GM19351 (cell line): ENCODE measurements at regions not wholly inside any gene's neighbourhood (a gene's known extent, or its start where the extent isn't known, plus 50 kb on each side); places are given as distances from the start of the nearest gene placed in this dataset.
A peak's percentile ranks its signal among the peaks of the same experiment; 100 is the strongest.
"Not testable (repeated sequence)": the region's sequence is repeated elsewhere in the genome, so short reads cannot be mapped to it uniquely, and the experiment has no call there.

ENCODE experiments used
- ATAC-seq: cut with Tn5 transposase; IDR thresholded peaks from one replicate; pipeline ENCODE4 v1.9.1; 2021; ENCODE audit warnings: mild to moderate bottlenecking, moderate library complexity; ENCODE audit not compliant: unreplicated experiment

- peak; percentile 44 for ATAC-seq
Observed at GRCh38 chr12:116687888-116688287, 50.0 kb downstream of the SPRING1 start.

- no peak for ATAC-seq
Observed at GRCh38 chr12:116684891-116685290, 53.0 kb downstream of the SPRING1 start.

DNA sequence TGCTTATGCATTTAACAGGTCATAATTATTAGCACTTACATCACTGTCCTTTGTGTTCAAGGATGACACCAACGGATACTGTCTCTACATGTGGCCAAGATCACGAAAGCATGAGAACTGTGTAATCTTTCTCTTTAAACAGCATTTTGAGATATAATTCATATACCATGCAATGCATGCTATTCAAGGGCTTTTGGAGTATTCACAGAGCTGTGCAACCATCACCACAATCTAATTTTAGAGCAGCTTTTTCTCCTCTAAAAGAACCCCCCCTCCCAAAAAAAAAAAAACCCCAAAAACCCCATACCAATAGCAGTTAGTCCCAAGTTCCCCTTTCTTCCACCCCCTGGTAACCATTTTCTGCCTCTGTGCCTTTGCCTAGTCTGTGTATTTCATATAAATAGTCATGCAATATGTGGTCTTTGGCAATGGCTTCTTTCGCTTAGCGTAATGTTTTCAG, 60.6 kb downstream of the SPRING1 start:
- ATAC-seq: peak; percentile 26

DNA sequence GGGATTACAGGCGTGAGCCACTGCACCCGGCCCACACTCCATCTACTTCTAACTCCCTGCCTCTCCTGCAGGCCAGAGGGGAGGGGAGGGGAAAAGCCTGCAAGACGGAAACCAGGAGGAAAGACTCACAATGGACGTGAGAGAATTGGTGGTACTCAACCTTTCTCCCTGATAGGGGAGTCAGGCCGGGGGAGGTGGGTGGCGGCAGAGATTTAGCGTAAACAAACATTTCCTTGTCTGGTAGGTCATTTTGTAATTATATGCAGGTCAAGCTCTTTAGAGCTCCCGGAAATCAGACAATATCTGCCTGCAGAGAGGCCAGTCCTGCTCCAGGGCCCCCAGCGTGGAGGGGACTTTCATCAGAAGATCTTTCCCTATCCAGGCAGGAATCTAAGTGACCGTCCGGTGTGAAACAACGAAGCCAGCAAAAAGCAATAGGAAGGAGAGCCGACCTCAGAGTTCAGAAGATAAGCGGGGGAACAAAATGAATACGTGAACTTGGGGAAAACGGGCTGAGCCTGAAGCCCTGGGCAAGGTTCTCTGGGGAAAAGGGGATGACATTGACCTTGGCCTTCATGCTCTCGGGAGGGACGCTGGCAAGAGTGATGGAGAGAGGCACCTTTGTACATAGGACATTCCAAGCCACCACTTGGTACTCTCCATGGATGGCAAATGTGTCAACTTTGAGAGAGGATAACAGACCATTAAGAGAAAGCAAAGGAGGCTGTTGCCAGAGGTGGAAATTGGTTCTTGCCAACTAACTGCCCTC, 62.3 kb downstream of the SPRING1 start:
- no peak for ATAC-seq

DNA sequence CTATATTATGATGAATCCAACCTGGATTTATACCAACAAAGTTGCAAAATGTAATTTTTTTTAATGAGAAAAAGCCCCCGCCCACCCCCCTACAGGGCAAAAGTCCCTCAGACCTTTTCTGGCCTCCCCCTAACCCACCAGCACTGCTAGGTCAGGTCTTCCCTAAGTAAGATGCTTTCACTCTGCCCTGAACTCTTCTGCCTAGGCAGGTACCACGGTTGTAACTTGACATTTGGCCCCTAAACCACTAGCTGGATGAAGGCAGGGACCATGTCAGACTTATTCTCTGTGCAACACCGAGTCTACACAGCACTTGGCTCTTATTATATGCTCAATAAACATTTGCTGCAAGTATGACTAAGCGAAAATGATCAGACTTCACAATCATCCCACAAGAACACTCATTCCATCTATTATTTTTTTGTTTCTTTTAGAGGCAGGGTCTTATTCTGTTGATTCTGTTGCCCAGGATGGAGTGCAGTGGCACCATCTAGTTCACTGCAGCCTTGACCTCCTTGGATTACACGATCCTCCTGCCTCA, 63.2 kb downstream of the SPRING1 start:
- no peak for ATAC-seq

DNA sequence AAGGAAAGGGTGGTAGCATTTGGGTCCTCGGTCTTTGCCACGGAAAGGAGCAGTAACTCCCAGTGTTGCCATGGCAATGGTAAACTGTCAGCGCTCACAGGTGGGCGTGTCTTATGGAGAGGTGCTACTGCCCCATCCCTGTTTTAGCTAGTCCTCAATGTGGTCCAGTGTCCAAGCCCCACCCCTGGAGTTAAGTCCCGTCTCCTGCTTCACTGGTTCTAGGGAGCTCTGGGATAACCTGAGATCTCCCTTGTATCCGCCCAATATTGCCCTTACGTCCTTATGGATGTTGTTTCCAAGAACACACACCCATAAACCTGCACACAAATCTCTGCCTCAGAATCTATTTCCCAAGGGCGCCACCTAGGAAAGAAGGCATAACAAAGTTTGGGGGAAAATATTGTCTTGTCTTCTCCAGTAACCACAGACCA, 64.2 kb downstream of the SPRING1 start:
- ATAC-seq: peak; percentile 20

DNA sequence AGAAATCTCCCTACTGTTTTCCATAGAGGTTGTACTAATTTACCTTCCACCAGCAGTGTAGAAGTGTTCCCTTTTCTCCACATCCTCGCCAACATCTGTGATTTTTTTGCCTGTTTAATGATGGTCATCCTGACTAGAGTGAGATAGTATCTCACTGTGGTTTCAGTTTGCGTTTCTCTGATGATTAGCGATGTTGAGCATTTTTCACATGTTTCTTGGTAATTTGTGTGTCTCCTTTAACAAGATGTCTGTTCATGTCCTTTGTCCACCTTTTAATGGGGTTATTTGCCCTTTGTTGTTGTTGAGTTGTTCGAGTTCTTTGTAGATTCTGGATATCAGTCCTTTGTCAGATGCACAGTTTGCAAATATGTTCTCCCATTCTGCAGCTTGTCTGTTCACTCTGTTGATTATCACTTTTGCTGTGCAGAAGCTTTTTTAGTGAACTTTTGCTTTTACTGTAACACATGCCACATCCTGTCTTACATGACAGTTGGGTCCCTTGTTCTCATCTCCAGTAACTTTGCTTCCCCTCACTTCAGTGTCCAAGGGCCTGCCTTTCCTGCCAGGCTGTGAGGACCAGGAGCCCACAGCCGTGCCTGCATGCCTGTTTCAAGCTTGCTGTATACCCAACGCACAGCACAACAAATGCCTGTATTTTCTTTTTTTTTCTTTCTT, 64.9 kb downstream of the SPRING1 start:
- peak; percentile 61 for ATAC-seq

DNA sequence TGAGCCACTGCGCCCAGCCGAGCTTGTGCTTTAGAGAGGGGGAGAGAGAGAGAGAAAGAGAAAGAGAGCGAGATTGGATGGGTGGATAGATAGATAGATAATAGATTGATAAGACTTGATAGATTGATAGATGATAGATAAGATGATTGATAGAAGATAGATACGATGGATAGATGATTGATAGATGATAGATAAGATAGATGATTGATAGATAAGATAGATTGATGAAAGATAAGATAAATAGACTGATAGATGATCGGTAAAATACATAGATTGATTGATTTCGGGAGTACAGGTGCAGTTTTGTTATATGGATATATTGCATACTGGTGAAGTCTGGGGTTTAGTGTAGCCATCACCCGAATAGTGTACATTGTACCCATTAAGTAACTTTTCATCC, 65.9 kb downstream of the SPRING1 start:
- ATAC-seq: no peak

DNA sequence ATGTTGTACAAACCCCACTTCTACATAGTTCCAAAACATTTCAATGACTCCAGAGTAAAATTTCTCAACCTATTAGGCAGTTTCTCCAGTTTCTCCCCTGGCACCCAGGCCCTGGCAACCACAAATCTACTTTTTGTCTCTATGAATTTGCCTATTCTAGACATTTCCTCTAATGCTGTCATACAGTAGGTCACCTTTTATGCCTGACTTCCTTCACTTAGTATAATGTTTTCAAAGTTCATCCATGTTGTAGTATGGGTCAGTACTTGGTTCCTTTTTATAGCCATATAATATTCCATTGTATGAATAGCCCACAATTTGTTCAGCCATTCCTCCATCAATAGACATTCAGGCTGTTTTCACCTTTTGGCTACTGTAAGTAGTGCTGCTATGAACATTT, 67.0 kb downstream of the SPRING1 start:
- ATAC-seq: no peak

DNA sequence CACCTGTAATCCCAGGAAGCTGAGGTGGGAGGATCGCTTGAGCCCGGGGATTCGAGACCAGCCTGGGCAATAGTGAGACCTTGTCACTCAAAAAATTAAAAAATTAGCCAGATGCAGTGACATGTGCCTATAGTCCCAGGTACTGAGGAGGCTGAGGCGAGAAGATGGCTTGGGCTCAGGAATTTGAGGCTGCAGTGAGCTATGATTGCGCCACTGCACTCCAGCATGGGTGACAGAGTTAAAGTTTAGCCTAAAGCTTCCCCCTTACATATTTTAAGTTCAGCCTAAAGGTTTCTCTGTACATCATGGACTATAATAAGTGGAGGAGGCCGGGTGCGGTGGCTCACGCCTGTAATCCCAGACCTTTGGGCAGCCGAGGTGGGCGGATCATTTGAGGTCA, 70.1 kb downstream of the SPRING1 start:
- no peak for ATAC-seq

DNA sequence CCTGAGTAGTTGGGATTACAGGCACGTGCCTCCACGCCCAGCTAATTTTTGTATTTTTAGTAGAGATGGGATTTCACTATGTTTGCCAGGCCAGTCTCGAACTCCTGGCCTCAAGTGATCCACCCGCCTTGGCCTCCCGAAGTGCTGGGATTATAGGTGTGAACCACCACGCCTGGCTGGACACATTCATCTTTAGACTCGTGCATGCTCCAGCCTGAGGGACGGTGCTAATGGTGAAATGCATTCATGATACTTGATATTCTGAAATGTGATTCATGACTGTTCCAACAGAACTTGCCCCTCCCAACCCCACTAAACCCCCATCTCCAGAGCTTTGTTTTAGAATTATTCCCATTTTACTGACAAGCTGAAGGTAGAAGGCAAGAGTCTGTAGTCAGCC, 71.0 kb downstream of the SPRING1 start:
- not testable (repeated sequence) for ATAC-seq

DNA sequence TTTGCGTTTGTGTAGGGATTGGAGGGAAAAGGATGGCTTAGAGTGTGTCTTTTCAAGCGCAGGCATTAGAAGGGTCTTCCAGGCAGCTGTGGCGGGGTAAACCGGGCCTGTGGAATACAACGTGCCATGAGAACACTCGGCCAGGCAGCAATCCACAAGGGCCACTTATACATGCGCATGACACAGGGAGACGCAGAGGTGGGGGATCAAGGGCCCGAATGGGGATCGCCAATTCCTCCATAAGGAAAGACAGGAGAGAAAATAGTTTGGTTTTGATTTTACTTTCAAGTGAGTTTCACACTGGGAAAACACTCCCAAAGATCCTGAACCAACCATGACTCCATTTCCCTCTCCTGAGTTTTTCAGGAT, 71.6 kb downstream of the SPRING1 start:
- no peak for ATAC-seq

- no peak for ATAC-seq
Observed at GRCh38 chr12:116665666-116666304, 72.1 kb downstream of the SPRING1 start.

- no peak for ATAC-seq
Observed at GRCh38 chr12:116664085-116664484, 73.8 kb downstream of the SPRING1 start.

DNA sequence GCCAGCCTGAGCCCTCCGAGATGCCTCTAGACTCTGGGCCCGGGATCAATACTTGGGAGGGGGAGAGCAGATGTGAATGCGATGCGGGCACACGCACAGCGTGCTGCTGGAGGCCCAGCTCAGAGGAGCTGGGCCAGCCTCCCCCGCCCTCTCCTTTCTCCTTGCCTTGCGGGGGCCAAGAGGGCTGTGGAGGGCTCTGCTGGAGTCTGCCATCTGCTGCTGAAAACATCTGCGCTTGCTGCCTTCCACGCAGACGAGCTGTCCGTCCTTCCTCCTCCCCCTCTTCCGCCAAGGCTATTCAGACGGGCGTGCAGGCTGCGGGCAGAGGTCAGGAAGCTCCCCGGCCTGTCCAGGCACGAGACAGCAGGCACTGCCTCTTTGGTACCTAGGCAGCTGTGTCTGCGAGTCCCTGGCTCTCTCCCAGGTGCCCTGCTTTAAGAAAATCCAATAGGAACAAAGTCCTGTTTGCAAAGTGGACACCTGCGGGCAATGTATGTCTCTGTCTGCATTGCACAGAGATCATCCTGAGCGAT, 75.2 kb downstream of the SPRING1 start:
- no peak for ATAC-seq

GRCh38 chr12:116661341-116661740, 76.5 kb downstream of the SPRING1 start:
- ATAC-seq: no peak

- not testable (repeated sequence) for ATAC-seq
Observed at GRCh38 chr12:116660740-116661139, 77.1 kb downstream of the SPRING1 start.

DNA sequence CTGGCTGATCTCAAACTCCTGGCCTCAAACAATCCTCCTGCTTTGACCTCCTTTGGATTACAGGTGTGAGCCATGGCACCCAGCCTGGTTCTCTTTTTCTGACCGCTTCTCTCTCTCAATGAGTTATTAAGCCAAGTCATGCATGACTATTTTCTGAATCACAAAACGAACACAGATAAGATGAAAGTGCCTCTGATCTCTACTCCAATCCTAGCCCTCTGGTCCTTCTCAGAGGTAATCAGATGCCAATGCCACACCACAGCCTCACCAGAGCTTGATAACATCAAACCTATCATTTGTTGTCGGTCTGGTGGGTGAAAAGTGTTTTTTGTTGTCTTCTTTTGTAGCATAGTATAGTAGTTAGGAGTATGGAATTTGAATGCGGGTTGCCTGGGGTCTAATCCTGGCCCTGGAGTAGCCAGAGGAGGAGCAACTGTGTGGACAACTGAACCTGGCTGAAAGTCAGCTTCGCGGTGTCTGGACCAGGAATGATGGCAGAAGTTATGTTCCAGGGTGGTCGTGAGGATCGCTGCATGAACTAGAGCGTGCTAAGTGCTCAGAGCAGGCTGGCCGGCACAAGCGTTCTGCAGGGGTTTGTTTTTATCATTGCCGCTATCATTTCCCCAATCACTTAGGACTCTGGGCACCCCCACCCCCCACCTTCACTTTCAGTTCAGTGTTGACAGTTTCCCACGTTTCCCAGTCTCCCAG, 77.9 kb downstream of the SPRING1 start:
- ATAC-seq: no peak

DNA sequence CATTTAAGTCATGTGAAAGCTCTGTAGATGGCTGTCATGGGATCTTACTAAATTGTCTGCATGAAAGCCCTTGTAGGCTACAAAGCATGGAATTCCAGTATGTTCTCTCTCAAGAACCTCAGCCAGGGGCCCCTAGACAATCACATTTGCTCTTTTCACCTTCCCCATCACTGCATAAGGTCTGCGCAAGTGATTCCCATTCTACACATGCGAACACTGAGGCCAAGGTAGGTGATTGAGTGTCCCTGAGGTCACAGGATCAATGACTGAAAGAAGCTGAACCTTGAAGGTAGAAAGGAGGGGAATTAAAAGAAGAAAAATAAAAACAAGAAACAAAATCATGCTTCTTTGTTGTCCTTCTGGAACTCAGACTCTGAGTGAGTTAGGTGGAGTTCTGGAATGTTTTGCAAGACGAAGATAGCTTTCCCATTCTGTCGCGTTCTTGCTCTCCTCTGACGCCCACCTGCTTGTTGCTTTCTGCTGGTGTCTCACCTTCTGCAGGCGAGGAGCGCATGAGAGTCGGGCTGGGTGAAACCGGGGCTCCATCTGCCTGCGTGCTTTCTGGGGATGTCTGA, 79.9 kb downstream of the SPRING1 start:
- ATAC-seq: no peak

DNA sequence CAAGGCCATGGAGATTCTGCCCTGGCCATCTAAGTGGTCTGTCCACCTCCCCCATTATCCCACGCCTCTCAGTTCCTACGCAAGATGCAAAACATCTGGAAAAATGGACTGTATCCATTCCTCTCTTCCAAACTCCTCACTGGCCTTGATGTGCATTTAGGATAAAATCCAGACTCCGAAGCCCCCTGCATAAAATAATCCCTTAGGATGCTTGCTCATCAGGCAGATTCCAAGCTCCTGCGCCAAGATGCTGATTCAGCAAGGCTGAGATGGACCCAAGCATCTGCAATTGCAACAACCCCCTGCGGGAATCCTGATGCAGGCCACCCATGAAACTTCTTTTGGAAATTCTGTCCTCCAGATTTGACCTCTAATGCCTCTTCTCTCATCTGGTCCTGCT, 81.6 kb downstream of the SPRING1 start:
- no peak for ATAC-seq
